ENCODE measurements at regions not wholly inside any gene's neighbourhood (a gene's known extent, or its start where the extent isn't known, plus 50 kb on each side); places are given as distances from the start of the nearest gene placed in this dataset.

- DNase-seq (ENCODE audit: low read depth), result no peak
Observed at GRCh38 chr4:13940921-13941320, 313.4 kb upstream of the BOD1L1 start.

- DNase-seq (ENCODE audit: low read depth), result no peak
Observed at GRCh38 chr4:13942977-13943376, 315.5 kb upstream of the BOD1L1 start.

GRCh38 chr4:13944095-13944511 lies 316.6 kb upstream of the BOD1L1 start:
- no peak for DNase-seq (ENCODE audit: low read depth)

- DNase-seq (ENCODE audit: low read depth), result no peak
Observed at GRCh38 chr4:13947921-13948320, 320.4 kb upstream of the BOD1L1 start.

GRCh38 chr4:13950491-13950890 lies 323.0 kb upstream of the BOD1L1 start:
- DNase-seq (ENCODE audit: low read depth), result no peak

- DNase-seq (ENCODE audit: low read depth), result no peak
Observed at GRCh38 chr4:13953083-13953482, 325.6 kb upstream of the BOD1L1 start.

GRCh38 chr4:13955551-13955950 lies 328.0 kb upstream of the BOD1L1 start:
- DNase-seq (ENCODE audit: low read depth), result no peak

- no peak for DNase-seq (ENCODE audit: low read depth)
Observed at GRCh38 chr4:13956947-13957346, 329.4 kb upstream of the BOD1L1 start.

- DNase-seq (ENCODE audit: low read depth), result no peak
Observed at GRCh38 chr4:13957871-13958270, 330.3 kb upstream of the BOD1L1 start.

GRCh38 chr4:13963601-13964000 lies 336.1 kb upstream of the BOD1L1 start:
- peak; percentile 18 for DNase-seq (ENCODE audit: low read depth)

GRCh38 chr4:13966231-13967195 lies 339.0 kb upstream of the BOD1L1 start:
- peak; percentile 34 for DNase-seq (ENCODE audit: low read depth)

GRCh38 chr4:13968723-13969122 lies 341.2 kb upstream of the BOD1L1 start:
- DNase-seq (ENCODE audit: low read depth), result no peak

- no peak for DNase-seq (ENCODE audit: low read depth)
Observed at GRCh38 chr4:13970349-13970748, 342.8 kb upstream of the BOD1L1 start.

GRCh38 chr4:13977746-13978145 lies 350.2 kb upstream of the BOD1L1 start:
- DNase-seq (ENCODE audit: low read depth), result no peak

- DNase-seq (ENCODE audit: low read depth), result peak; percentile 94
Observed at GRCh38 chr4:13980317-13981310, 353.1 kb upstream of the BOD1L1 start.

- no peak for DNase-seq (ENCODE audit: low read depth)
Observed at GRCh38 chr4:13981499-13981898, 354.0 kb upstream of the BOD1L1 start.

- DNase-seq (ENCODE audit: low read depth), result no peak
Observed at GRCh38 chr4:13982010-13982409, 354.5 kb upstream of the BOD1L1 start.

- DNase-seq (ENCODE audit: low read depth), result no peak
Observed at GRCh38 chr4:13983189-13983790, 355.8 kb upstream of the BOD1L1 start.

- DNase-seq (ENCODE audit: low read depth), result peak; percentile 9
Observed at GRCh38 chr4:13984991-13985800, 357.7 kb upstream of the BOD1L1 start.

- no peak for DNase-seq (ENCODE audit: low read depth)
Observed at GRCh38 chr4:13985837-13986236, 358.3 kb upstream of the BOD1L1 start.

- no peak for DNase-seq (ENCODE audit: low read depth)
Observed at GRCh38 chr4:13986548-13986947, 359.0 kb upstream of the BOD1L1 start.

All from GM04503 (cell line).